GM21717 (cell line): ENCODE measurements at regions not wholly inside any gene's neighbourhood (a gene's known extent, or its start where the extent isn't known, plus 50 kb on each side); places are given as distances from the start of the nearest gene placed in this dataset.
"Not testable (repeated sequence)": the region's sequence is repeated elsewhere in the genome, so short reads cannot be mapped to it uniquely, and the experiment has no call there.

Experiments
- ATAC-seq: cut with Tn5 transposase; IDR thresholded peaks from one replicate; pipeline ENCODE4 v1.9.1; 2021; ENCODE audit warnings: mild to moderate bottlenecking, moderate library complexity; ENCODE audit not compliant: unreplicated experiment

- no peak for ATAC-seq
Measured at GRCh38 chr11:90309693-90310092, 86.8 kb upstream of the CHORDC1 start.

GRCh38 chr11:90294526-90294925, 71.7 kb upstream of the CHORDC1 start:
- ATAC-seq = no peak

- no peak for ATAC-seq
Measured at GRCh38 chr11:90294091-90294490, 71.2 kb upstream of the CHORDC1 start.

GRCh38 chr11:90288212-90288821, 65.5 kb upstream of the CHORDC1 start:
- no peak for ATAC-seq

- no peak for ATAC-seq
Measured at GRCh38 chr11:90286640-90287039, 63.8 kb upstream of the CHORDC1 start.

GRCh38 chr11:90284171-90284570, 61.3 kb upstream of the CHORDC1 start:
- no peak for ATAC-seq

GRCh38 chr11:90282551-90283071, 59.8 kb upstream of the CHORDC1 start:
- not testable (repeated sequence) for ATAC-seq

- ATAC-seq = no peak
Measured at GRCh38 chr11:90274362-90274761, 51.5 kb upstream of the CHORDC1 start.
